Transverse colon (tissue), 4 donors: ENCODE measurements at regions not wholly inside any gene's neighbourhood (a gene's known extent, or its start where the extent isn't known, plus 50 kb on each side); places are given as distances from the start of the nearest gene placed in this dataset.

Experiments
- DNase-seq: peaks from one replicate; pipeline ENCODE4 v3.0.0-alpha.2; 2019
- H3K27ac ChIP-seq, 4 donors: fragments of 200-600 bp; sonication (generic); 2 replicates each; pipeline ENCODE4 v1.5.1; 2016 to 2018; ENCODE audit warnings: inconsistent platforms in 4 of 4
- H3K27me3 ChIP-seq: fragments of 200-600 bp; sonication (generic); 2 replicates; pipeline ENCODE4 v1.5.1; 2017; ENCODE audit warnings: inconsistent platforms
- H3K36me3 ChIP-seq, 4 donors: fragments of 200-600 bp; sonication (generic); 2 replicates each; pipeline ENCODE4 v1.5.1; 2017 to 2019; ENCODE audit warnings: inconsistent platforms in 4 of 4
- H3K4me1 ChIP-seq, 4 donors: fragments of 200-600 bp; sonication (generic); 2 replicates each; pipeline ENCODE4 v1.5.1; 2017 to 2020; ENCODE audit warnings: inconsistent platforms in 4 of 4
- H3K4me3 ChIP-seq, 4 donors: fragments of 200-600 bp; sonication (generic); 1 replicate in 1 of 4; 2 replicates in 3 of 4; pipeline versions ENCODE4 v1.5.1 to v1.6.1; 2017 to 2019; ENCODE audit warnings: inconsistent platforms in 4 of 4
- H3K9me3 ChIP-seq, 2 donors: fragments of 200-600 bp; sonication (generic); 2 replicates each; pipeline ENCODE4 v1.5.1; 2017 to 2019; ENCODE audit warnings: inconsistent platforms in 2 of 2
- EP300 ChIP-seq: sonication (generic); formaldehyde crosslinking; IDR thresholded peaks from one replicate; pipeline ENCODE4 v1.6.1; 2017; ENCODE audit warnings: antibody characterized with exemption, low read depth
- POLR2A ChIP-seq: fragments of 450-650 bp; IDR thresholded peaks from one replicate; pipeline ENCODE4 v1.6.1; 2016; ENCODE audit warnings: antibody characterized with exemption, mild to moderate bottlenecking, moderate library complexity
- POLR2AphosphoS5 ChIP-seq, 3 donors: sonication (generic); formaldehyde crosslinking; IDR thresholded peaks; one replicate each; pipeline ENCODE4 v1.6.1; 2016; ENCODE audit warnings: antibody characterized with exemption in 3 of 3
- WGBS, 2 donors: methylation state at CpG; one replicate each; pipeline ENCODE4 v1.1.5; 2018; ENCODE audit warnings: low coverage in 1 of 2; 5-methylcytosine and 5-hydroxymethylcytosine counted together
- in situ Hi-C, 4 donors: fragments of 200-750 bp; cut with MboI; loops; one replicate each; pipeline versions ENCODE4 v1.15.0 to v1.15.1; 2017; ENCODE audit warnings: low sequenced_read_pairs in 3 of 4, low pct_ligation_motif_present in 1 of 4, low pct_unique_long_range_greater_than_20kb in 1 of 4
- intact Hi-C: fragments of 100-400 bp; cut with DNase I; formaldehyde crosslinking; loops from one replicate; pipeline ENCODE4 v1.15.1; 2023; ENCODE audit warnings: low total_unique reads
- TF ChIP-seq, protein P1 (sequence below), 5 experiments: fragments of 200-600 bp in 3 of 5; fragments of 450-650 bp in 2 of 5; sonication (generic) in 3 of 5; IDR thresholded peaks; 1 replicate in 2 of 5; 2 replicates in 3 of 5; pipeline ENCODE4 v1.5.1; 2016 to 2017; ENCODE audit warnings: antibody characterized with exemption in 5 of 5, inconsistent platforms in 3 of 5, mild to moderate bottlenecking in 2 of 5, moderate library complexity in 1 of 5

DNA sequence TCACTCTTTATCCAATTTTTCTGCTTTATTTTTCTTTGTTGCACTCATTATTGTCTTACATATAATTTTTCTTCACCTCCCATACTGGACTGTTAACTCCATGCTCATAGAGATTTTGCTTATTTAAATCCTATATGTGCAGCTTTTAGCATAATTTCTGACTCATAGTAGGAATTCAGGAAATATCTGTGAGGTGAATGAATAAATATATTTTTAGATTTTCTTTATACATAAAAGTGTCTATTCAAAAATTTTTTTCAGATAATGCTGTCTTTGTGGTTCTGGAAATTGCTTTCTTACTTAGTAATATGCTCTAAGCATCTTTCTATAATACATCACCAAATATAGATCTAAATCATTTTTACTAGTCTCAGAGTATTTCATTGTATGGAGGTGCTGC is 191.8 kb upstream of the SUCLG2 start:
- no peak for DNase-seq
- Histone ChIP-seq H3K36me3 (no peaks in the 10 kb centered on the region), H3K27ac (no peak overlapping the region), H3K4me1 (no peaks in the 10 kb centered on the region), H3K27me3 (no peaks in the 10 kb centered on the region), H3K9me3 (no peaks in the 10 kb centered on the region), H3K4me3 (no peak overlapping the region)
- in situ Hi-C loops, result no loop called here
- intact Hi-C loops, result no loop called here
- no peak for TF ChIP-seq POLR2A
- no peak for TF ChIP-seq POLR2AphosphoS5 (IDR thresholded peaks at IDR 0.05)
- TF ChIP-seq, protein P1, sequence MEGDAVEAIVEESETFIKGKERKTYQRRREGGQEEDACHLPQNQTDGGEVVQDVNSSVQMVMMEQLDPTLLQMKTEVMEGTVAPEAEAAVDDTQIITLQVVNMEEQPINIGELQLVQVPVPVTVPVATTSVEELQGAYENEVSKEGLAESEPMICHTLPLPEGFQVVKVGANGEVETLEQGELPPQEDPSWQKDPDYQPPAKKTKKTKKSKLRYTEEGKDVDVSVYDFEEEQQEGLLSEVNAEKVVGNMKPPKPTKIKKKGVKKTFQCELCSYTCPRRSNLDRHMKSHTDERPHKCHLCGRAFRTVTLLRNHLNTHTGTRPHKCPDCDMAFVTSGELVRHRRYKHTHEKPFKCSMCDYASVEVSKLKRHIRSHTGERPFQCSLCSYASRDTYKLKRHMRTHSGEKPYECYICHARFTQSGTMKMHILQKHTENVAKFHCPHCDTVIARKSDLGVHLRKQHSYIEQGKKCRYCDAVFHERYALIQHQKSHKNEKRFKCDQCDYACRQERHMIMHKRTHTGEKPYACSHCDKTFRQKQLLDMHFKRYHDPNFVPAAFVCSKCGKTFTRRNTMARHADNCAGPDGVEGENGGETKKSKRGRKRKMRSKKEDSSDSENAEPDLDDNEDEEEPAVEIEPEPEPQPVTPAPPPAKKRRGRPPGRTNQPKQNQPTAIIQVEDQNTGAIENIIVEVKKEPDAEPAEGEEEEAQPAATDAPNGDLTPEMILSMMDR (IDR thresholded peaks at IDR 0.05), result no peak
- TF ChIP-seq EP300, result no peak

DNA sequence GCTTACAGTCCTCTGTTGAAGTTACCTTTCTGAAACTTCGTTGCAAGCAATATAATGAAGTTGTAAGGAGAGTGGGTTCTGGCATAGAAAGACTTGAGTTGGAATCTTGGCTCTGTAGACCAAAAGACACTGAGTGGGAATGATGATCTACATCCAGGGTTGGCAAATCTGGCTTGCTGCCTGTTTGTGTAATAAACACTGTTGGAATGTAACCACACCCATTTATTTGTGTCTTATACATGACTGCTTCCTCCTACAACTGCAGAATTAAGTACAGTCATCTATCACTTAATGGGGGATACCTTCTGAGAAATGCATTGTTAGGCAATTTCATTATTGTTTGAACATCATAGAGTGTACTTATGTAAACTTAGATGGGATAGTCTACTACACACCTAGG is 178.4 kb upstream of the SUCLG2 start:
- no peaks in the 10 kb centered on the region for H3K4me1 ChIP-seq
- no peaks in the 10 kb centered on the region for H3K9me3 ChIP-seq
- H3K27ac ChIP-seq, result no peak overlapping the region
- no peaks in the 10 kb centered on the region for H3K27me3 ChIP-seq
- intact Hi-C loops (no loop called here), in situ Hi-C loops (no loop called here)
- no peak for DNase-seq
- 33 to 74% methylated on average over 1 of the region's 1 CpG for WGBS, 2 donors
- H3K36me3 ChIP-seq, result no peaks in the 10 kb centered on the region
- H3K4me3 ChIP-seq, result no peak overlapping the region
- TF ChIP-seq EP300 (no peak), POLR2AphosphoS5 (IDR thresholded peaks at IDR 0.05) (no peak), POLR2A (no peak)
- TF ChIP-seq, protein P1 (IDR thresholded peaks at IDR 0.05), result no peak

DNA sequence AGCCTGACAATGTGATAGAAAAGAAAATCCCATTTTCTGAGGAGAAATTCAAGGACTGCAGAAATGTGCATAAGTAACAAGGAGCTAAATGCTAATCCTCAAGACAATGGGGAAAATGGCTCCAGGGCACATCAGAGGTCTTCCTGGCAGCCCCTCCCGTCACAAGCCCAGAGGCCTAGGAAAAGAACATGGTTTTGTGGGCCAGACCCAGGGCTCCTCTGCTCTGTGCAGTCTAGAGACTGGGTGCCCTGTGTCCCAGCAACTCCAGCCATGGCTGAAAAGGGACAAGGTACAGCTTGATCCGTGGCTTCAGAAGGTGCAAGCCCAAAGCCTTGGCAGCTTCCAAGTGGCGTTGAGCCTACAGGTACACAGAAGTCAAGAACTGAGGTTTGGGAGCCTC is 176.8 kb upstream of the SUCLG2 start:
- WGBS, 2 donors, result 68% methylated on average over 3 of the region's 3 CpGs; no CpG with 5 or more reads in 1 of the 2 donors
- in situ Hi-C loops (no loop called here), intact Hi-C loops (no loop called here)
- Histone ChIP-seq H3K36me3 (no peaks in the 10 kb centered on the region), H3K27ac (no peak overlapping the region), H3K4me3 (no peak overlapping the region), H3K27me3 (no peaks in the 10 kb centered on the region), H3K9me3 (no peaks in the 10 kb centered on the region), H3K4me1 (no peaks in the 10 kb centered on the region)
- no peak for TF ChIP-seq EP300
- no peak for DNase-seq

DNA sequence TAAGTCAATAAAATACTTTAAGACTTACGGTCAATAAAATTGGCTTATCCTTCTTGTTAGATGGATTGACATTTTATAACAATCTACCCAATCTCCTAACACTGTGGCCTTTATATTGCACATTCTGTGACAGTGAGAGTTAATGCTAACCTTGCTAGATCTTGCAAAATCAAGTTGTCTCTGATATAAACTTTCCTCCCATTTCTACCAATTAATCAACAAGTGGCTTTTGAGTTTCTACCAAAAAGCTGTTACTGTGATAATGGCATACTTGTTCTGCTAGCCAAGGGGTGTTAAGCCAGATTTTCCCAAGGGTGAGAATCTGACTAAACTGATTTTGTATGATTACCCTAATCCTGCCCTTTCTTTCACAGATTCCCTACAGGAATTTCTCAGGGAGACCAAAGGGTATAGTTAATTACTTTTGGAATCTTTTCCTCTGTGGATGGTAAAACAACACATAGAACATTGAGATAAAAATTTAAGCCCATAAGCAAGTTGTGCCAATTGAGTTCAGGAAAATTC is 174.1 kb upstream of the SUCLG2 start:
- intact Hi-C loops (no loop called here), in situ Hi-C loops (no loop called here)
- no peaks in the 10 kb centered on the region for H3K9me3 ChIP-seq

DNA sequence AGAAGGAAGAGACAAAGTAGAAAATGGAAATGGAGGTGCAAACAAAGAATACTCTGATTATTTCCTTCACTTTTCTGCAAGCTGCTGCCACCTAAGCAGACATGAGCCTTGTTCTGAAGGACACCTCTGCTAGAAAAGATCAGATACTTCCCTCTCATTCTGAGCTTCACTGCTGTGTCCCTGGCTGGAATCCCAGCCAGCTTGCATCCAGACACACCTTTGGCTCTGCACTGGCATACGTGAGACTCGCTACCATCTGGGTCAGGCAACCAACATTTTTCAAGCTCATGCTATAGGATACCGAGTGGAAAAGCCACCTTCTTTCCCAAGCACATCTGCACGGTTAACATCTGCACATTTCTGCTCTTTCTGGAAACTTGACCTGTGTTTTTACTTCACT is 166.7 kb upstream of the SUCLG2 start:
- no peak overlapping the region for H3K27ac ChIP-seq
- WGBS, 2 donors, result 88 to 91% methylated on average over 4 of the region's 4 CpGs
- no peaks in the 10 kb centered on the region for H3K4me1 ChIP-seq
- no peaks in the 10 kb centered on the region for H3K36me3 ChIP-seq
- no peaks in the 10 kb centered on the region for H3K9me3 ChIP-seq
- H3K4me3 ChIP-seq, result no peak overlapping the region
- no peak for DNase-seq
- no peaks in the 10 kb centered on the region for H3K27me3 ChIP-seq
- no peak for TF ChIP-seq EP300
- TF ChIP-seq POLR2A, result no peak
- TF ChIP-seq, protein P1 (IDR thresholded peaks at IDR 0.05), result no peak
- TF ChIP-seq POLR2AphosphoS5 (IDR thresholded peaks at IDR 0.05), result no peak
- in situ Hi-C loops (no loop called here), intact Hi-C loops (no loop called here)

More for the DNA sequence above, 174.1 kb upstream of the SUCLG2 start:
- Histone ChIP-seq H3K27me3 (no peaks in the 10 kb centered on the region), H3K4me3 (no peak overlapping the region), H3K36me3 (no peaks in the 10 kb centered on the region), H3K27ac (no peak overlapping the region), H3K4me1 (no peaks in the 10 kb centered on the region)
- no peak for DNase-seq
- 93% methylated on average over 1 of the region's 1 CpG; no CpG with 5 or more reads in 1 of the 2 donors for WGBS, 2 donors
- TF ChIP-seq POLR2A (no peak), POLR2AphosphoS5 (IDR thresholded peaks at IDR 0.05) (no peak)
- TF ChIP-seq, protein P1 (IDR thresholded peaks at IDR 0.05), result no peak
